ENCODE measurements at regions not wholly inside any gene's neighbourhood (a gene's known extent, or its start where the extent isn't known, plus 50 kb on each side); places are given as distances from the start of the nearest gene placed in this dataset.

- TF ChIP-seq CTCF (conservative IDR thresholded peaks at IDR 0.05; ENCODE audit: control insufficient read depth, insufficient read depth, low read depth, low read length): no peak
- no peak for DNase-seq (ENCODE audit: low read depth)
- H3K4me3 ChIP-seq (ENCODE audit: control insufficient read depth, low read depth, low read length): no peak overlapping the region
These were observed 572.7 kb downstream of the PIK3C3 start for GRCh38 chr18:42527766-42528165.

GRCh38 chr18:42530276-42530675 is 575.2 kb downstream of the PIK3C3 start:
- H3K4me3 ChIP-seq (ENCODE audit: control insufficient read depth, low read depth, low read length): no peak overlapping the region
- TF ChIP-seq CTCF (conservative IDR thresholded peaks at IDR 0.05; ENCODE audit: control insufficient read depth, insufficient read depth, low read depth, low read length): no peak
- no peak for DNase-seq (ENCODE audit: low read depth)

DNA sequence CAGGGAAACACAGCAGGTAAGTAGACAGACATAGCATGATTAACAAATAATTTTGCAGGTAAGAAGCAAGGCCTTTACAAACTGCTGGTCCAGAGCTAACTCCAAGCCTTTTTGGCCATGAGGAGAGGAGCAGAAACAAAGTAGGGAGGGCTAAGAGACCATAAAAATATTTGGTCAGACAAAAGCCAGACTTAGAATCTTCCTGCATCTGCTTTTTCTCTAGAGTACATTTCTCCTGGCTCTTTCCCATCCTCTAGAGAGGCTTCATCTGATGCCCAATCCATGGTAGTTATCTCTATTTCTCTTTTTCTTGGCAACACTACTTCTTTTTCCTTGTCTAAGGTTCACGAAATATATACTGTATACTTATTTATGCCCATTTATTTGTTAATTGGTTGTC is 577.1 kb downstream of the PIK3C3 start:
- no peak for DNase-seq (ENCODE audit: low read depth)
- TF ChIP-seq CTCF (conservative IDR thresholded peaks at IDR 0.05; ENCODE audit: control insufficient read depth, insufficient read depth, low read depth, low read length): no peak
- no peak overlapping the region for H3K4me3 ChIP-seq (ENCODE audit: control insufficient read depth, low read depth, low read length)

DNA sequence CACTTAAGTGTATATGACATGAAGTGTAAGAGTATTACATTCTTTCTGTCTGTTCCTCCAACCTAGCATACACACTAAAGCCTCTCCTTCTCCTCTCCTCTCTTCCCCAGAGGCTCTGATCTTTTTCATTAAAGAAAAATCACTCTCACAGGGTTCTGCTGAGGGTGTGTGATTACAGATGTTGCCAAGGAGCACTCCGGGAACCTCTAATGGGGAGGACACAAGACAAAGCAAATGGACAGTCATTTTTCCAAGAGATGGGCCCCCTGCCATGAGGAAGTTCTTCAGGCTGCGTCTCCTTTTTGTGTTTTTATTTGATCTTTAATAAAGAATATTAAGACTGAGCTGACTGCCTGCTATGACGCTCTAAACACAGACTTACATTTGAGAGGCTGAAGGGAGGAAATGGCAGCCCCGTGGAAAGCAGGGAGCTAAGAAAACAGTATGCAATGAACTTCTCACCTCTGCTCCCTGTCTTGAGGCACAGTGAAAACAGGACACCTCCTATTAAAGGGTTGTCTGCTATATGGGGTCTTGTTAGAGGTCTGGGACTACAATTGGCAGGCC is 578.1 kb downstream of the PIK3C3 start:
- no peak for DNase-seq (ENCODE audit: low read depth)
- no peak for TF ChIP-seq CTCF (conservative IDR thresholded peaks at IDR 0.05; ENCODE audit: control insufficient read depth, insufficient read depth, low read depth, low read length)
- no peak overlapping the region for H3K4me3 ChIP-seq (ENCODE audit: control insufficient read depth, low read depth, low read length)

- no peak for TF ChIP-seq CTCF (conservative IDR thresholded peaks at IDR 0.05; ENCODE audit: control insufficient read depth, insufficient read depth, low read depth, low read length)
- no peak overlapping the region for H3K4me3 ChIP-seq (ENCODE audit: control insufficient read depth, low read depth, low read length)
- no peak for DNase-seq (ENCODE audit: low read depth)
These were observed 578.6 kb downstream of the PIK3C3 start for GRCh38 chr18:42533616-42534015.

GRCh38 chr18:42534313-42534712 is 579.3 kb downstream of the PIK3C3 start:
- no peak for TF ChIP-seq CTCF (conservative IDR thresholded peaks at IDR 0.05; ENCODE audit: control insufficient read depth, insufficient read depth, low read depth, low read length)
- H3K4me3 ChIP-seq (ENCODE audit: control insufficient read depth, low read depth, low read length): no peak overlapping the region
- no peak for DNase-seq (ENCODE audit: low read depth)

DNA sequence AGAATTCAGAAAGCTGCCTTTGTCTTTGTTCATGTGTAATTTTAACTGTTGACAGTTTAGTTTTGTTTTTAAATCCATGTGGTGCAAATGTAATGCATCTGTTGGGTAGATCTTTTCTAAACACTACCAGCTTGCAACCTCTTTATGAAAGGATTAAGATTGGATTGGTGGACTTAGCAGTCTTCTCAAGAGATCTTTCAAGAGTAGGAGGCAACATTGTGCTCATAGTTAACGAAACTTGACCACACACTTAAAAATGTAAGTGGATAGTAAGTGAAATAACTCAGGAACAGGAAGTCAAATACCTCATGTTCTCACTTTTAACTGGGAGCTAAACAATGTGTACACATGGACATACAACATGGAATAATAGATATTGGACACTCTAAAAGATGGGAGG is 579.0 kb downstream of the RIT2 start:
- TF ChIP-seq CTCF (conservative IDR thresholded peaks at IDR 0.05; ENCODE audit: control insufficient read depth, insufficient read depth, low read depth, low read length): no peak
- DNase-seq (ENCODE audit: low read depth): no peak
- H3K4me3 ChIP-seq (ENCODE audit: control insufficient read depth, low read depth, low read length): no peak overlapping the region

Data from fibroblast of mammary gland (primary cell).